ENCODE measurements at regions not wholly inside any gene's neighbourhood (a gene's known extent, or its start where the extent isn't known, plus 50 kb on each side); places are given as distances from the start of the nearest gene placed in this dataset.
A peak's percentile ranks its signal among the peaks of the same experiment; 100 is the strongest.

- Histone ChIP-seq H4K20me1 (ENCODE audit: insufficient read depth, low read length) (no peaks in the 10 kb centered on the region), H3K9ac (ENCODE audit: insufficient read depth, low read length, poor library complexity, severe bottlenecking) (no peak overlapping the region), H3K79me2 (ENCODE audit: insufficient read depth, low read length) (no peaks in the 10 kb centered on the region), H3K9me3 (replicated peaks in 1 of 2; ENCODE audit: control insufficient read depth in 1 of 2, insufficient read depth in 1 of 2, low read length in 2 of 2) (peaks cover 0 to 5% of the 10 kb centered on the region in 2 donors), H3K27ac (ENCODE audit: low read depth in 1 of 2, low read length in 2 of 2) (no peak overlapping the region), H3K4me3 (replicated peaks in 1 of 3; ENCODE audit: low read depth in 2 of 3, low read length in 3 of 3) (no peak overlapping the region), H3K27me3 (ENCODE audit: control insufficient read depth in 2 of 2, insufficient read depth in 2 of 2, low read length in 2 of 2) (peaks cover 3 to 4% of the 10 kb centered on the region in 2 donors), H3K4me2 (replicated peaks; ENCODE audit: extremely low read depth, low read length, poor library complexity, severe bottlenecking) (no peak overlapping the region), H3K4me1 (ENCODE audit: control insufficient read depth in 1 of 2, insufficient read depth in 2 of 2, low read length in 2 of 2) (no peaks in the 10 kb centered on the region), H2AFZ (ENCODE audit: insufficient read depth, low read depth, low read length, poor library complexity, severe bottlenecking) (peak overlapping the region; percentile 33), H3K36me3 (replicated peaks in 1 of 2; ENCODE audit: control insufficient read depth in 1 of 2, insufficient read depth in 2 of 2, low read length in 2 of 2) (no peaks in the 10 kb centered on the region)
- H3K9me3 Mint-ChIP-seq: peaks cover 0 to 5% (median 2%) of the 10 kb centered on the region in 7 donors
- H3K27me3 Mint-ChIP-seq (ENCODE audit: low read depth in 3 of 3): peaks cover 11 to 15% (median 14%) of the 10 kb centered on the region in 3 donors
- intact Hi-C loops (cut with micrococcal nuclease): no loop called here
- 0% methylated on average over 2 of the region's 4 CpGs for WGBS (ENCODE audit: insufficient coverage)
- H3K27ac Mint-ChIP-seq: no peak overlapping the region
- no peaks in the 10 kb centered on the region for H3K36me3 Mint-ChIP-seq
- no peak overlapping the region for H3K4me3 Mint-ChIP-seq
- TF ChIP-seq CTCF (IDR thresholded peaks at IDR 0.05): no peak
- peaks cover 10% of the 10 kb centered on the region for H3K4me1 Mint-ChIP-seq
- no peak for DNase-seq
These were observed 113.0 kb downstream of the UCHL1 start for GRCh38 chr4:41369680-41370079.

- DNase-seq: no peak
- Mint-ChIP-seq H3K4me3 (no peak overlapping the region), H3K27ac (peak overlapping the region in 1 of 7 donors; percentile 77), H3K36me3 (no peaks in the 10 kb centered on the region), H3K9me3 (peaks cover 0 to 7% (median 1%) of the 10 kb centered on the region in 7 donors), H3K27me3 (ENCODE audit: low read depth in 3 of 3) (peaks cover 4 to 10% (median 10%) of the 10 kb centered on the region in 3 donors), H3K4me1 (peaks cover 10% of the 10 kb centered on the region)
- no peak overlapping the region for H3K4me3 ChIP-seq (replicated peaks in 1 of 3; ENCODE audit: low read depth in 2 of 3, low read length in 3 of 3)
- H3K79me2 ChIP-seq (ENCODE audit: insufficient read depth, low read length): no peaks in the 10 kb centered on the region
- H3K27ac ChIP-seq (ENCODE audit: low read depth in 1 of 2, low read length in 2 of 2): no peak overlapping the region
- no peak overlapping the region for H3K4me2 ChIP-seq (replicated peaks; ENCODE audit: extremely low read depth, low read length, poor library complexity, severe bottlenecking)
- H3K9ac ChIP-seq (ENCODE audit: insufficient read depth, low read length, poor library complexity, severe bottlenecking): no peak overlapping the region
- TF ChIP-seq CTCF (IDR thresholded peaks at IDR 0.05): no peak
- no peaks in the 10 kb centered on the region for H4K20me1 ChIP-seq (ENCODE audit: insufficient read depth, low read length)
- intact Hi-C loops (cut with micrococcal nuclease): no loop called here
- WGBS (ENCODE audit: insufficient coverage): 100% methylated on average over 2 of the region's 3 CpGs
- no peaks in the 10 kb centered on the region for H3K36me3 ChIP-seq (replicated peaks in 1 of 2; ENCODE audit: control insufficient read depth in 1 of 2, insufficient read depth in 2 of 2, low read length in 2 of 2)
- H3K27me3 ChIP-seq (ENCODE audit: control insufficient read depth in 2 of 2, insufficient read depth in 2 of 2, low read length in 2 of 2): no peaks in the 10 kb centered on the region
- no peak overlapping the region for H2AFZ ChIP-seq (ENCODE audit: insufficient read depth, low read depth, low read length, poor library complexity, severe bottlenecking)
- no peaks in the 10 kb centered on the region for H3K4me1 ChIP-seq (ENCODE audit: control insufficient read depth in 1 of 2, insufficient read depth in 2 of 2, low read length in 2 of 2)
- peaks cover 0 to 5% of the 10 kb centered on the region in 2 donors for H3K9me3 ChIP-seq (replicated peaks in 1 of 2; ENCODE audit: control insufficient read depth in 1 of 2, insufficient read depth in 1 of 2, low read length in 2 of 2)
These were observed 116.5 kb downstream of the UCHL1 start for GRCh38 chr4:41373221-41373620.
